ENCODE measurements at regions not wholly inside any gene's neighbourhood (a gene's known extent, or its start where the extent isn't known, plus 50 kb on each side); places are given as distances from the start of the nearest gene placed in this dataset.

- TF ChIP-seq POLR2AphosphoS5 (IDR thresholded peaks at IDR 0.05; ENCODE audit: borderline replicate concordance, low read depth, low read length): no peak
- TF ChIP-seq EZH2 (IDR thresholded peaks at IDR 0.05): no peak
Observed at GRCh38 chrX:16469870-16470269, 180.1 kb upstream of the S100G start.

All from SK-N-MC (cell line).